ENCODE measurements at regions not wholly inside any gene's neighbourhood (a gene's known extent, or its start where the extent isn't known, plus 50 kb on each side); places are given as distances from the start of the nearest gene placed in this dataset.

GRCh38 chr4:130249002-130249401, 1153.0 kb downstream of the C4orf33 start:
- intact Hi-C loops (cut with DNase I; ENCODE audit: low total_unique reads), result no loop called here
- TF ChIP-seq, protein P1, sequence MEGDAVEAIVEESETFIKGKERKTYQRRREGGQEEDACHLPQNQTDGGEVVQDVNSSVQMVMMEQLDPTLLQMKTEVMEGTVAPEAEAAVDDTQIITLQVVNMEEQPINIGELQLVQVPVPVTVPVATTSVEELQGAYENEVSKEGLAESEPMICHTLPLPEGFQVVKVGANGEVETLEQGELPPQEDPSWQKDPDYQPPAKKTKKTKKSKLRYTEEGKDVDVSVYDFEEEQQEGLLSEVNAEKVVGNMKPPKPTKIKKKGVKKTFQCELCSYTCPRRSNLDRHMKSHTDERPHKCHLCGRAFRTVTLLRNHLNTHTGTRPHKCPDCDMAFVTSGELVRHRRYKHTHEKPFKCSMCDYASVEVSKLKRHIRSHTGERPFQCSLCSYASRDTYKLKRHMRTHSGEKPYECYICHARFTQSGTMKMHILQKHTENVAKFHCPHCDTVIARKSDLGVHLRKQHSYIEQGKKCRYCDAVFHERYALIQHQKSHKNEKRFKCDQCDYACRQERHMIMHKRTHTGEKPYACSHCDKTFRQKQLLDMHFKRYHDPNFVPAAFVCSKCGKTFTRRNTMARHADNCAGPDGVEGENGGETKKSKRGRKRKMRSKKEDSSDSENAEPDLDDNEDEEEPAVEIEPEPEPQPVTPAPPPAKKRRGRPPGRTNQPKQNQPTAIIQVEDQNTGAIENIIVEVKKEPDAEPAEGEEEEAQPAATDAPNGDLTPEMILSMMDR (IDR thresholded peaks at IDR 0.05), result no peak

DNA sequence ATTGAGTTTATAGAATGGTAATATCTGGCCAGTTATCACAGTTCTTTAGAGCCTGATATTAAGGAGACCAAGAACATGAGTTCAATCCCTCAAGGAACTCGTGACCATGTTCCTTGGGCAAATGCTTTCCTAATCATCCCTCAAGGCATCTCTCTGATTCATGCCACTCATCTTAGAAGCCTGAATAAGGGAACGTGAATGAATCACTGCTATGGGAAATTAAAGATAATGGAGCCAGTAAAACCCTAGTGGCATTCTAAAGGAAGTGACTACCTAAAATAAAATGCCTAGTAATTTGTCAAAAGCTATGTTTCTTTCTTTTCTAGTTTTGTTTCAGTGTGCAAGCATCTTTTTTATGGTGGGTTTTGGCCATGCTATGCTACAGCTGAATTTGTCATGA, 1161.3 kb downstream of the C4orf33 start:
- DNase-seq, result no peak
- Histone ChIP-seq H3K27ac (no peak overlapping the region), H3K27me3 (no peaks in the 10 kb centered on the region), H3K4me1 (no peaks in the 10 kb centered on the region), H3K9me3 (no peaks in the 10 kb centered on the region), H3K4me3 (no peak overlapping the region), H3K36me3 (no peaks in the 10 kb centered on the region)
- TF ChIP-seq, protein P1 (IDR thresholded peaks at IDR 0.05), result no peak
- intact Hi-C loops (cut with DNase I; ENCODE audit: low total_unique reads), result no loop called here

More at GRCh38 chr4:130249002-130249401, 1153.0 kb downstream of the C4orf33 start:
- no peak for DNase-seq
- Histone ChIP-seq H3K4me1 (no peaks in the 10 kb centered on the region), H3K36me3 (no peaks in the 10 kb centered on the region), H3K9me3 (no peaks in the 10 kb centered on the region), H3K27me3 (no peaks in the 10 kb centered on the region), H3K4me3 (no peak overlapping the region), H3K27ac (no peak overlapping the region)

DNA sequence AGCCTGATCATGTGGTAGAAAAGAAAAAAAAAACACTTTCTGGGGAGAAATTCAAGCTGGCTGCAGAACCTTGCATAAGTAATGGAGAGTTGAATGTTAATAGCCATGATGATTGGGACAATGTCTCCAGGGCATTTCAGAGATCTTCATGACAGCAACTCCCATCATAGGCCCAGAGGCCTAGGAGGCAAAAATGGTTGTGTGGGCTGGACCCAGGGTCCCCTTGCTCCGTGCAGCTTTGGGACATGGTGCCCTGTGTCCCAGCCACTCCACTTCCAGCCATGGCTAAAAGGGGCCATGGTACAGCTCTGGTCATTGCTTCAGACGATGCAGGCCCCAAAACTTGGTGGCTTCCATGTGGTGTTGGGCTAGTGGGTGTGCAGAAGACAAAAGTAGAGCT, 1170.9 kb downstream of the C4orf33 start:
- TF ChIP-seq, protein P1 (IDR thresholded peaks at IDR 0.05), result no peak
- Histone ChIP-seq H3K4me1 (no peaks in the 10 kb centered on the region), H3K4me3 (no peak overlapping the region), H3K27me3 (no peaks in the 10 kb centered on the region), H3K9me3 (peaks cover 0 to 8% (median 0%) of the 10 kb centered on the region in 3 donors), H3K36me3 (no peaks in the 10 kb centered on the region), H3K27ac (no peak overlapping the region)
- intact Hi-C loops (cut with DNase I; ENCODE audit: low total_unique reads), result no loop called here
- no peak for DNase-seq

GRCh38 chr4:130288576-130288975, 1192.6 kb downstream of the C4orf33 start:
- Histone ChIP-seq H3K9me3 (no peaks in the 10 kb centered on the region), H3K27ac (no peak overlapping the region), H3K4me1 (no peaks in the 10 kb centered on the region), H3K27me3 (no peaks in the 10 kb centered on the region), H3K4me3 (no peak overlapping the region), H3K36me3 (no peaks in the 10 kb centered on the region)
- no peak for DNase-seq
- intact Hi-C loops (cut with DNase I; ENCODE audit: low total_unique reads), result no loop called here
- TF ChIP-seq, protein P1 (IDR thresholded peaks at IDR 0.05), result no peak

GRCh38 chr4:130293692-130294091, 1197.7 kb downstream of the C4orf33 start:
- TF ChIP-seq, protein P1 (IDR thresholded peaks at IDR 0.05), result no peak
- no peaks in the 10 kb centered on the region for H3K4me1 ChIP-seq
- no peak overlapping the region for H3K27ac ChIP-seq
- H3K9me3 ChIP-seq, result no peaks in the 10 kb centered on the region
- H3K36me3 ChIP-seq, result no peaks in the 10 kb centered on the region
- no peak overlapping the region for H3K4me3 ChIP-seq
- no peaks in the 10 kb centered on the region for H3K27me3 ChIP-seq
- DNase-seq, result no peak
- intact Hi-C loops (cut with DNase I; ENCODE audit: low total_unique reads), result no loop called here

GRCh38 chr4:130296448-130296847, 1200.5 kb downstream of the C4orf33 start:
- Histone ChIP-seq H3K27me3 (no peaks in the 10 kb centered on the region), H3K9me3 (no peaks in the 10 kb centered on the region), H3K4me3 (no peak overlapping the region), H3K36me3 (no peaks in the 10 kb centered on the region), H3K27ac (no peak overlapping the region), H3K4me1 (no peaks in the 10 kb centered on the region)
- TF ChIP-seq, protein P1 (IDR thresholded peaks at IDR 0.05), result no peak
- DNase-seq, result no peak
- intact Hi-C loops (cut with DNase I; ENCODE audit: low total_unique reads), result no loop called here
